Stomach (tissue), 8 donors: ENCODE measurements at regions not wholly inside any gene's neighbourhood (a gene's known extent, or its start where the extent isn't known, plus 50 kb on each side); places are given as distances from the start of the nearest gene placed in this dataset.
A peak's percentile ranks its signal among the peaks of the same experiment; 100 is the strongest.

Experiments used
- DNase-seq, 2 donors: peaks; one replicate each; pipeline versions ENCODE4 v3.0.0 to v3.0.0-alpha.2; 2013 to 2019
- H3K27ac ChIP-seq, 5 donors: fragments of 200-600 bp in 4 of 5; sonication (generic) in 4 of 5; one replicate each; pipeline ENCODE4 v1.5.1; 2013 to 2019; ENCODE audit warnings: mild to moderate bottlenecking in 1 of 5, moderate library complexity in 1 of 5
- H3K27me3 ChIP-seq, 3 donors: fragments of 200-600 bp; sonication (generic); one replicate each; pipeline ENCODE4 v1.5.1; 2017 to 2019; ENCODE audit warnings: mixed run types in 1 of 3
- H3K36me3 ChIP-seq, 4 donors: fragments of 200-600 bp; sonication (generic); 1 replicate in 3 of 4; 2 replicates in 1 of 4; pipeline ENCODE4 v1.5.1; 2016 to 2019
- H3K4me1 ChIP-seq, 4 donors: fragments of 200-600 bp; sonication (generic); one replicate each; pipeline ENCODE4 v1.5.1; 2016 to 2019
- H3K4me3 ChIP-seq, 4 donors: fragments of 200-600 bp; sonication (generic) in 3 of 4; one replicate each; pipeline ENCODE4 v1.5.1; 2016 to 2019; ENCODE audit warnings: mild to moderate bottlenecking in 1 of 4
- H3K9me3 ChIP-seq, 4 donors: fragments of 200-600 bp; sonication (generic); one replicate each; pipeline ENCODE4 v1.5.1; 2016 to 2019
- EP300 ChIP-seq: sonication (generic); formaldehyde crosslinking; IDR thresholded peaks from one replicate; pipeline ENCODE4 v1.6.1; 2017; ENCODE audit warnings: antibody characterized with exemption
- POLR2A ChIP-seq, 4 donors: fragments of 450-650 bp; IDR thresholded peaks; one replicate each; pipeline ENCODE4 v1.6.1; 2016; ENCODE audit warnings: antibody characterized with exemption in 4 of 4, control low read depth in 2 of 4, mild to moderate bottlenecking in 1 of 4, moderate library complexity in 1 of 4
- POLR2AphosphoS5 ChIP-seq, 3 donors: sonication (generic); formaldehyde crosslinking; IDR thresholded peaks; one replicate each; pipeline ENCODE4 v1.6.1; 2016; ENCODE audit warnings: antibody characterized with exemption in 3 of 3
- WGBS, 5 donors: extraction: QIAGEN DNeasy Blood & Tissue Kit in 3 of 5; methylation state at CpG; one replicate each; pipeline versions ENCODE4 v1.1.5 to v1.1.7; 2013 to 2018; 5-methylcytosine and 5-hydroxymethylcytosine counted together
- intact Hi-C: fragments of 100-400 bp; cut with DNase I; formaldehyde crosslinking; loops from one replicate; pipeline ENCODE4 v1.15.1; 2023; ENCODE audit warnings: low total_unique reads
- TF ChIP-seq, protein P1 (sequence below), 7 experiments: fragments of 450-650 bp in 4 of 7; fragments of 200-600 bp in 3 of 7; sonication (generic) in 3 of 7; IDR thresholded peaks; one replicate each; pipeline ENCODE4 v1.5.1; 2016 to 2019; ENCODE audit warnings: antibody characterized with exemption in 7 of 7, control low read depth in 2 of 7, mild to moderate bottlenecking in 1 of 7
- donor health status: healthy with polysubstance abuse.
- donor health status: Bipolar disorder and iron deficiency.
- donor health status: healthy.

DNA sequence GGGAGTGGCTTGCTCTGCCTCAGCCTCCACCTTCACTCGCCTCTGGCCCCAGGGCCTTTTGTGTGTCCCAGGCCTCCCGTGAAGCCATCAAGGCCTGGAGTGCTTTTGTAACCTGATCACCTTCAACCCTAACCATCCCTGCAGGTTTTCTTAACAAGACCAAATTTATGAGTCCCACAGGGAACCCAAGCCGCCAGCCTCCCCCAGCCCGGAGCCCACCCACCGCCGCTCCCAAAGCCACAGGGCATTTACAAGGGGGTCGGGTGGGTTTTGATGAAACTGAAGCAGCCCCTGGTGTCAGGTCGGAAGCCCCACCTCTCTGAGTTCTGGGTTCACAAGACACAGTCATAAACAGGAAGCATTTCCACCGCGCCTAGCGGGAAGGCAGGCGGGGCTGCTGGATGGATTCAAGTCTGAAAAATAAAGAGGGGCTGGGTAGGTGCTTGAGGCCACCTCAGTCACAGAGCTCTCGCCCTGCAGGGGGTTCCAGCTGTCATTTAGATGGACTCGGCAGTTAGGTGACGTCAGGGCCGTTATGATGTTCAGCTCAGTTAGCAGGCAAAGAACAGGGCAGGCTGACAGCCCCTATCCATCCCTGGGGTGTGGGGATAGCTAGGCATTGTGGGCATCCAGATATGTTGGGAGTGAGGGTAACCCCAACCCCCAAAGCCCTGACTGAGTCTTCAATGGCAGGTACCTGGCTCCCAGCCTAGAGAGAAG lies 128.5 kb downstream of the BCOR start:
- TF ChIP-seq POLR2AphosphoS5 (IDR thresholded peaks at IDR 0.05), result no peak
- no peak for TF ChIP-seq POLR2A (IDR thresholded peaks at IDR 0.05)
- TF ChIP-seq, protein P1, sequence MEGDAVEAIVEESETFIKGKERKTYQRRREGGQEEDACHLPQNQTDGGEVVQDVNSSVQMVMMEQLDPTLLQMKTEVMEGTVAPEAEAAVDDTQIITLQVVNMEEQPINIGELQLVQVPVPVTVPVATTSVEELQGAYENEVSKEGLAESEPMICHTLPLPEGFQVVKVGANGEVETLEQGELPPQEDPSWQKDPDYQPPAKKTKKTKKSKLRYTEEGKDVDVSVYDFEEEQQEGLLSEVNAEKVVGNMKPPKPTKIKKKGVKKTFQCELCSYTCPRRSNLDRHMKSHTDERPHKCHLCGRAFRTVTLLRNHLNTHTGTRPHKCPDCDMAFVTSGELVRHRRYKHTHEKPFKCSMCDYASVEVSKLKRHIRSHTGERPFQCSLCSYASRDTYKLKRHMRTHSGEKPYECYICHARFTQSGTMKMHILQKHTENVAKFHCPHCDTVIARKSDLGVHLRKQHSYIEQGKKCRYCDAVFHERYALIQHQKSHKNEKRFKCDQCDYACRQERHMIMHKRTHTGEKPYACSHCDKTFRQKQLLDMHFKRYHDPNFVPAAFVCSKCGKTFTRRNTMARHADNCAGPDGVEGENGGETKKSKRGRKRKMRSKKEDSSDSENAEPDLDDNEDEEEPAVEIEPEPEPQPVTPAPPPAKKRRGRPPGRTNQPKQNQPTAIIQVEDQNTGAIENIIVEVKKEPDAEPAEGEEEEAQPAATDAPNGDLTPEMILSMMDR (IDR thresholded peaks at IDR 0.05), result no peak
- TF ChIP-seq EP300, result no peak
- 42 to 60% (median 47%) methylated on average over 8 to 16 of the region's 16 CpGs for WGBS, 5 donors
- Histone ChIP-seq H3K27ac (peak overlapping the region in 1 of 5 donors; percentile 22), H3K9me3 (peaks cover 0 to 35% (median 19%) of the 10 kb centered on the region in 4 donors), H3K4me1 (peaks cover 0 to 9% (median 0%) of the 10 kb centered on the region in 4 donors), H3K27me3 (peaks cover 0 to 5% (median 0%) of the 10 kb centered on the region in 3 donors), H3K4me3 (no peak overlapping the region), H3K36me3 (no peaks in the 10 kb centered on the region)
- intact Hi-C loops, result no loop called here
- peak in 1 of 2 donors; percentile 49 for DNase-seq

DNA sequence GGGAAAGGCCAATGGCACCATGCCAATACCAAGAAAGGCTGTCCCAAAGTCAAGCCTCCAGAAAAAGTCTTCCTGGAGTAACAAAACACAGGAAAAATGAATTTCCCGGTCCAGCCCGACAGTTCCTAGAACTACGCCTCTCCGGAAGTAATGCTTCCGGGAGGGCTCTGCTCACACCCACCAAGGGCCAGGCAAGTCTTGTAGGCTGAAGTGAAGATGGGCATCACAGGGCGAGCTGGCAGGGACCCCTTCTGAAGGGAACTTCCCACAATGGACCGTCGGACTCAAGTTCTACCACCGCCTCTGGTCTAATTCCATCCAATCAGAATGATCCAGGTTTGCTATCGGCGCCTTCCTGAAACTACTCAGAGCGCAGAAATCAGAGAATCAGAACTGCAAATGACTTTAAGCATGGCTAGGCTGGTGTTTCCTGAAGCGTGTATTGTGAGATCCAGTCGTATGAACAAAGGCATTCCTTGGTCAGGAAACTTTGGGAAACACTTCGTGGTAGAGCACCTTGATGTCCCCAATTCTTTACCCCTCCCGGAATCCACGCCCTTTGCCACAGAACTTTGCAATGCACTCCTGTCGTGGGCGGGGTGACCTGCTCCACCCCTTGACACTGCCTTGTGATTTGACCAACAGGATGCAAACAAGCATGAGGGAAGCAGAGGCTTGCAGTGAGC lies 127.8 kb downstream of the BCOR start:
- no peak overlapping the region for H3K4me3 ChIP-seq
- peak overlapping the region in 1 of 5 donors; percentile 22 for H3K27ac ChIP-seq
- WGBS, 5 donors, result 49 to 83% (median 62%) methylated on average over 5 to 19 of the region's 19 CpGs
- H3K9me3 ChIP-seq, result peaks cover 0 to 28% (median 16%) of the 10 kb centered on the region in 4 donors
- peaks cover 0 to 5% (median 0%) of the 10 kb centered on the region in 3 donors for H3K27me3 ChIP-seq
- intact Hi-C loops, result no loop called here
- peak in 1 of 2 donors; percentile 48 for DNase-seq
- peaks cover 0 to 9% (median 0%) of the 10 kb centered on the region in 4 donors for H3K4me1 ChIP-seq
- TF ChIP-seq EP300 (no peak), POLR2AphosphoS5 (IDR thresholded peaks at IDR 0.05) (no peak)
- TF ChIP-seq, protein P1 (IDR thresholded peaks at IDR 0.05), result no peak
- no peaks in the 10 kb centered on the region for H3K36me3 ChIP-seq

DNA sequence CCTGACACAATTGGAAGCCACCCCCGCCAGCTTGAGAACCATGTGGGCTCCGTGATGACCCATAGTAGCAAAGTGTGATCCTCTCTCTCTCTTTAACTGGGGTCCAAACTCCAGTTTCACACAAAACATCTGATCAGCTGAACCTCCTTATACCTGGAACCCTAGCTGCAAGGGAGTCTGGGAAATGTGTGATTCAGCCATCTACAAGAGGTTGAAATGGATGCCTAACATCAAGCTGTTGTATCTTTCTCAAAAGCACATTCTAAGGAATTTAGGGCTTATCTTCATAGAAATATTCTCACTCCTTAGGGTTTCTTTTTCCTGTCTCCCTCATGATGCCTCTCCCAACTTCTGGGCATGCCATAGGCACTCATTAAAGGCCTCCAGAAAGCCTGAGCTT lies 126.0 kb downstream of the BCOR start:
- no peak overlapping the region for H3K27ac ChIP-seq
- H3K4me3 ChIP-seq, result no peak overlapping the region
- WGBS, 5 donors, result 88 to 100% (median 93%) methylated on average over 2 of the region's 2 CpGs

DNA sequence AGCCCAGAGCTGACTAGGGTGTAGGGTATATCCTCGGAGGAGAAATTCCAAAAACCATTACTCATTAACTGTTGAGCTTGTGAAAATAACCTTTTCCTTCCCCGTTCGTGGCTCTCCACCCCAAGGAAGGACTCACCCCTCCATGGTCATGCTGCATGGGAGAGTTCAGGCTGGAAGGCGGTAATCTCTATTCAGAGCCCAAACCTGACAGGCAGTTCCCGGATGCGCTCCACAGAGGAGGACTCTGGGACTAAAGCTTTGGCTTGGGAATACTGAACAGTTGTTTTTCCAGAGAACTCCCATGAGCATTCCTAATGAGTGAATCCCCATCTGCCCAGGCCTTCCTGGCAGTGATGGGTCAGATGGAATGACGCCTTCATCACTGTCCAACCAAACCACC lies 125.4 kb downstream of the BCOR start:
- H3K27me3 ChIP-seq, result peaks cover 0 to 9% (median 0%) of the 10 kb centered on the region in 3 donors
- intact Hi-C loops, result no loop called here
- no peak for TF ChIP-seq POLR2AphosphoS5 (IDR thresholded peaks at IDR 0.05)
- no peak for TF ChIP-seq POLR2A (IDR thresholded peaks at IDR 0.05)
- no peak for TF ChIP-seq EP300
- TF ChIP-seq, protein P1 (IDR thresholded peaks at IDR 0.05), result no peak
- H3K36me3 ChIP-seq, result no peaks in the 10 kb centered on the region
- WGBS, 5 donors, result 80 to 98% (median 87%) methylated on average over 7 of the region's 7 CpGs
- peaks cover 0 to 23% (median 12%) of the 10 kb centered on the region in 4 donors for H3K9me3 ChIP-seq
- H3K4me3 ChIP-seq, result no peak overlapping the region
- no peak for DNase-seq
- peaks cover 0 to 9% (median 0%) of the 10 kb centered on the region in 4 donors for H3K4me1 ChIP-seq
- H3K27ac ChIP-seq, result no peak overlapping the region

More for the DNA sequence above, 126.0 kb downstream of the BCOR start:
- Histone ChIP-seq H3K36me3 (no peaks in the 10 kb centered on the region), H3K4me1 (peaks cover 0 to 9% (median 0%) of the 10 kb centered on the region in 4 donors), H3K27me3 (peaks cover 0 to 9% (median 0%) of the 10 kb centered on the region in 3 donors), H3K9me3 (peaks cover 0 to 23% (median 12%) of the 10 kb centered on the region in 4 donors)
- DNase-seq, result no peak
- intact Hi-C loops, result no loop called here
- TF ChIP-seq, protein P1 (IDR thresholded peaks at IDR 0.05), result no peak
- TF ChIP-seq EP300 (no peak), POLR2AphosphoS5 (IDR thresholded peaks at IDR 0.05) (no peak), POLR2A (IDR thresholded peaks at IDR 0.05) (no peak)
